Left ventricle myocardium superior (tissue), 1 donor: ENCODE measurements at regions not wholly inside any gene's neighbourhood (a gene's known extent, or its start where the extent isn't known, plus 50 kb on each side); places are given as distances from the start of the nearest gene placed in this dataset.
"Not testable (repeated sequence)": the region's sequence is repeated elsewhere in the genome, so short reads cannot be mapped to it uniquely, and the experiment has no call there.

Experiments used
- ATAC-seq: fragments of 200-7000 bp; cut with Tn5 transposase; one replicate; pipeline ENCODE4 v1.9.1; 2020; ENCODE audit warnings: mild to moderate bottlenecking, moderate library complexity
- DNase-seq: peaks from one replicate; pipeline ENCODE4 v3.0.0-alpha.2; 2020
- intact Hi-C: fragments of 100-400 bp; cut with micrococcal nuclease; formaldehyde crosslinking; loops from one replicate; pipeline ENCODE4 v1.11.0; 2022
- donor health status: DM: no; HTN: yes; CAD: no; lungs with severe emphysema.

DNA sequence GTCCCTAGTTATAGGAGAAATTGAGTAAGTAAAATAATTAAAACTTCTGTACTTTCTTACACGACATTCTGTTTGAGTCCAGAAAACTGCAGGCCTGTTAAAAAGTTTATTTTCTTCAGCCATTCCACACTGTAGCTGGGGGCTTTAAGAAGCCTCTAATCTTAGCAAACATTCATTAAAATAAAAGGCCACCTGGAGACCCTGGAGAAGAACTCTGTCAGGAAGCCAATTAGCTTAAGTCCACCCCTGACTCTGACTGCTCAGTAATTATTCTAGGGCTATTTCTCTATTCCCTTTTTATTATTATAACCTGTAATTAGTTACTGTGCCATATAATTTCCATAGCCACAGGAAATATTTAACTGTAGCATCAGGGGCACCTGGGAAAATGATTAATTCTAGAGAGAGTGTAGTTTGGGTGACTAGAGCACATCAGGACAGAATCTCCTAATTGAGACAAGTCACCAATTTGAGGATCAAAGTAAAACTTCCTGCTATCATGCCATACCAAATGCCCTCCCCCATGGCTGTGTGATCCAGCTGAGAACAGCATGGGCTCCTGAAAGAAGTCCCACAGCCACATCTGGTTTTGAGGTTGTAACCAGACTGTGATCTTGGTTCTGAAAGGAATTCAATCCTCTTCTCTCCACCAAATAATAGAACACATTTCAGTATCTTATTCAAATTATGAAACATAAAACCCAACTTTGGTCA is 1302.3 kb downstream of the XPNPEP1 start:
- ATAC-seq: no peak
- no peak for DNase-seq
- intact Hi-C loops: no loop called here

DNA sequence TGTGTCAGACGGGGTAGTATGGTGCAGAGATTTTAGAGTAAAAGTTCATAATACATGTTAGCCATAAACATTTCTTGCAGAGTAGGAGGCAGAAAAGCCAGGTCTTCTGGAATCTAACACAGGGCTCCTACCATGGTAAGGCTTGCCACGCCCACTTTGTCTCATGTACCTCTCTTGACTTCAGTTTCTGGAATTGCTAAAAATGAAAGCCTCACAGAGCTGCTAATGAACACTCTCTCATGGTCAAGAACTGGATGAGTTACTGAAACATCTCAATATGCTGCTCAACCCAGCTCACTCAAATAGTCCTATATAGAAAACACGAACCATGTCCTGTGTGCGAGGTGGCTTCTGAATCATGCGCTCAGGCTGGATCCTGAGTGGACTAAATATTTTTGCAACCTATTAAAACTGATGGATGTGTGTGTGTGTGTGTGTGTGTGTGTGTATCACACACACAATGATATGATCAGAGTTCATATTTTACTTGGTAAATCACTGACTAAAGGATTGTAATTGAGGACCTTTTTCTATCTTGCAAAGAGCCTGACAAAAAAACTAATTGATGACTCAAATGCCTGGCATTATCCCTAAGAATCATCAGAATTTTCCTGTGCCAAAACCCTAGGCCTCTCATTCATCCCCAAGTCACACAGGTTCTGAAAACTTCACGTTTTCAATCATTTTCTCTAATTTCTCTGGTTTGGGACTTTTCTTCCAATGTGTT is 1306.6 kb downstream of the XPNPEP1 start:
- DNase-seq (no peak), ATAC-seq (no peak)
- intact Hi-C loops: no loop called here

DNA sequence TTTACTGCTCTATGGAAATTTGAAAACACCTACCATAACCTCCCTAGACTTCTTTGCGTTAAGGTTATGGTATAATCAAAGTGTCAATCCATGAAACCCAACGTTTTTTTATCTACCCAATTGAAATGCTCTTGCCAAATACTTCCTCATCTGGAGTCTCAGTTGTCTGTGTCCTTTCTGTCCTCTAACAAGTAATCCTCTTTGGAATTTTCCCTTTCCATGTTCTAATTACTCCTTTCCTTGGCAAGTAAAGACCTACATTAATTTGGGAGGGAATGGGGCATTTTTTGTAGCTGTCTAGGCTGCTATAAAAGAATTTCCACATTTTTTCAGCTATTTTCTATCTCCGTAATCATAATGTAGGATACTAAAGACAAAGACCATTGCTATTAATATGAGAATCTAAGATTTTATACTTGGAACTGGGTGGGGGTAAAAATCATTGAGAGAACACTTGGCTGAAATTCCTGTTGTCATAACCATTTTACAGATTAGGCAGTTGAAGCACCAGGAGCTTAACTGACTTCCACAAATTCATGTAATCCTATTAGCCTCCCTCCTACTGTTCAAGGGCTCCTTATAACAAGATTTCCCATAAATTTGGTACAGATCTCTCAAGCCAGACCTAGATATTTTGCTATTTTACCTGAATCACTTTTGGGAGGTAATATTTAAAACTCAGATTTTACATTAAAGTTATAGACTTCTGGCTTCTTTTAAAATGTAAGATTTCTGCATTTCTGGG is 1307.6 kb downstream of the XPNPEP1 start:
- intact Hi-C loops: no loop called here

DNA sequence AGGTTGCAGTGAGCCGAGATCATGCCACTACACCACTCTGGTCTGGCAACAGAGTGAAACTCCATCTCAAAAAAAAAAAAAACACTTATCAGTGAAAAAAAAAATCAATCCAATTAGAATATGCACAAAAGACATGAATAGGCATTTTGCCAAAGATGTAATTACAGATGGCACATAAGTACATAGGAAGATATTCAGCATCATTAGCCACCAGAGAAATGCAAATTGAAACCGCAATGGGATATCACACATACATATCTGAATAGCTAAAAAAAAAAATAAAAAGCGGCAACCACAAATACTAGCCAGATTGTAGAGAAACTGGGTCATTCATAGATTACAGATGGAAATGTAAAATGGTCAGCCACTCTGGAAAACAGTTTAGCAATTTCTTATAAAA is 1310.8 kb downstream of the XPNPEP1 start:
- intact Hi-C loops: no loop called here
- no peak for DNase-seq
- no peak for ATAC-seq

More for the DNA sequence above, 1307.6 kb downstream of the XPNPEP1 start:
- no peak for ATAC-seq
- no peak for DNase-seq

DNA sequence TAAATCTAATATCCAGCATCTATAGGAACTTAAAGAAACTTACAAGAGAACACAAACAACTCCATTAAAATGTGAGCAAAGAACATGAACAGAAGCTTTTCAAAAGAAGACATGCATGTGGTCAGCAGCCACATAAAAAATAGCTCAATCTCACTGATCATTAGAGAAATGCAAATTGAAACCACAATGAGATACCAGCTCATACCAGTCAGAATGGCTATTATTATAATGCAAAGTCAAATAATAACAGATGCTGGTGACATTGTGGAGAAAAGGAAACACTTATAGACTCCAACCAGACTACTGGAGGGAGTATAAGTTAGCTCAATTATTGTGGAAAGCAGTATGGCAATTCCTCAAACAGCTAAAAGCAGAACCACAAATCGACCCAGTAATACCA is 1314.5 kb downstream of the XPNPEP1 start:
- ATAC-seq: no peak
- intact Hi-C loops: no loop called here
- DNase-seq: no peak

DNA sequence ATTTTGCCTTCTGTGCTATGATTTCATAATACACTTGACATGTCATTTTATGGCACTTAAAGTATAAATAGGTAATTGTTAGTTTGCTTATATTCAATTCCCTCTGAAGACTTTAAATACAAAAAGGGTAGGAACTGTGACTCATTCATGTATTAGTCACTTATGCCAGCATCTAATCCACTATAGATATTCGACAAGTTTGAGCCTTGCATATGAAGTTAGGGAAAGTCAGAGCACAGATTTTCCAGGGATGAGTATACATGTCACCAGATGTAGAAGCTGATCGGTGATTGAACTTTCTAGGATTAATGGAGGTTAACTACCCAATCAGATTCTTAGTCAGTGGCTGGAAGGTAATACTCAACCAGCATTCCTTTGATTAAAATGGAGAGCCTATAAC is 1321.5 kb downstream of the XPNPEP1 start:
- DNase-seq (no peak), ATAC-seq (no peak)
- intact Hi-C loops: no loop called here

DNA sequence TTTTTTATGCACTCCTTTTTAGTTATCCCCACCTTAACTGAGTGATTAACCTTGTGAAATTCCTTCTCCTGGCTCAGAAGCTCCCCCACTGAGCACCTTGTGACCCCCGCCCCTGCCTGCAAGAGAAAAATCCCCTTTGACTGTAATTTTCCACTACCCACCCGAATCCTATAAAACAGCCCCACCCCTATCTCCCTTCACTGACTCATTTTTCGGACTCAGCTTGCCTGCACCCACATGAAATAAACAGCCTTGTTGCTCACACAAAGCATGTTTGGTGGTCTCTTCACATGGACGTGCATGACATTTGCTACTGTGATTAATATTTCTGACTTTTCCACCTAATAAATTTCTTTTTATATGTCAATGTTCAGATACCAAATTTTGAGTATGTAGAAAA is 1322.8 kb downstream of the XPNPEP1 start:
- intact Hi-C loops, ATAC-seq, DNase-seq: not testable (repeated sequence)

DNA sequence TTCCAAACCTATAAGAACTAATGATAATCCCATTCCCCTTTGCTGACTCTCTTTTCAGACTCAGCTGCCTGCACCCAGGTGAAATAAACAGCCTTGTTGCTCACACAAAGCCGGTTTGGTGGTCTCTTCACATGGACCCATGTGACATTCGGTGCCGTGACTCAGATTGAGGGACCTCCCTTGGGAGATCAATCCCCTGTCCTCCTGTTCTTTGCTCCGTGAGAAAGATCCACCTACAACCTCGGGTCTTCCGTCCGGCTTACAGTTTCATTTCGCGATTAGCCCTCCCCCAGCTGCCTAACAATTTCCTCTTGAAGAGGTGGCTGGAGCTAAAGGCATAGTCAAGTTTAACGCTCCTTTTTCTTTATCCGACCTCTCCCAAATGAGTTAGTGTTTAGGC is 1324.0 kb downstream of the XPNPEP1 start:
- intact Hi-C loops, ATAC-seq, DNase-seq: not testable (repeated sequence)

DNA sequence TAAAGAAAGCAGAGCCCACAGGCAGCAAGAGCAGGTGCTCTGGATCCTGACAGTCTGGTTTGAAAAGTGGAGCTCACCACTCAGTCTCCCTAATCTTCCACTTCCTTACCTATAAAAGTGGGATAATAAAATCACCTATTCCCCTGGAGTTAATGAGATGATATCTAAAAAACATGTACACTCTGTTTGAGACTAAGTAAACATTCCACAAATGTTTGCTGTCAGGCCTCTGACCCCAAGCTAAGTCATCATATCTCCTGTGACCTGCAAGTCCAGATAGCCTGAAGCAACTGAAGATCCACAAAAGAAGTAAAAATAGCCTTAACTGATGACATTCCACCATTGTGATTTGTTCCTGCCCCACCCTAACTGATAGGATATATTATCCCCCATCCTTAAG is 1324.5 kb downstream of the XPNPEP1 start:
- DNase-seq (no peak), ATAC-seq (no peak)
- intact Hi-C loops: no loop called here

DNA sequence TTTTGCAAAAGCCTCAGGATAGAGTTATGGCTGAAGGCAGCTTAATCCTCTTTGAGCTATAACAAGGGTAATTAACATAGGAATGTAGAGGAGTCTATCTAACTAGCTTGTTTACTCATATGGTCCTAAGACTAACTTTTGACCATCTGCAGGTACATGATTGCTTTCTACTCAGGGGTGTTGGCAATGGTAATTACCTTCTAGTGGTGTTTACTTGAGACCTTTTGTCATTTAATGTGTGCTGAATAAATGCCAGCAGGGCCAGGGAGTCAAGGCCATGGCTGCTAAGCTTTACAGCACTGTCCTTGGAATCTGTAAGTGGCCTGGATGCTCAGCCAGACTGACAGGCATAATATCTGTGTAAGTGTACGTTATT is 1325.0 kb downstream of the XPNPEP1 start:
- DNase-seq (no peak), ATAC-seq (no peak)
- intact Hi-C loops: no loop called here

DNA sequence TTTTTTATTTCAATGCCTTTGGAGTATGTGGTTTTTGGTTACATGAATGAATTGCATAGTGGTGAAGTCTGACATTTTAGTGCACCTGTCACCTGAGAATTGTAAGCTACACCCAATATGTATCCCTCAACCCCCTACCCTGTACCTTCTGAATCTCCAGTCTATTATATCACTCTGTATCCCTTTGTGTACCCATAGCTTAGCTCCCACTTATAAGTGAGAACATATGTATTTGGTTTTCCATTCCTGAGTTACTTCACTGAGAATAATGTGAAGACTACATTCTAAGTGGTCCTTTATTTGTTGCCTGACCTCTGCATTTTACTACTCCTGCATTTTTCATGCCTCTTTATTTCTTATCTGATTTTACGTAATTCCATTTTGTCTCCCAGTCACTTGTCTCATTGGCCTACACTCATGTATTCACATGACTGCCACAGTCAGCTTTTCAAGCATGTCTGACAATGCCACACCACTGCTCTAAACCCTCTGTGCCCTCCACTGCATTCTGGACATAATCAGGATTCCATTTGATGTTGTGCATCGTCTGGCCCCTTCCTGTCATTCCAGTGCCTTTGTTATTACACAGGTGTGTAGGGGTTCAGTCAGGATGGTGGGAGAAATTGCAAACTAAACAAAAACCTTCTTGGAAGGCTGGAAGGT is 1325.5 kb downstream of the XPNPEP1 start:
- no peak for ATAC-seq
- no peak for DNase-seq
- intact Hi-C loops: no loop called here

DNA sequence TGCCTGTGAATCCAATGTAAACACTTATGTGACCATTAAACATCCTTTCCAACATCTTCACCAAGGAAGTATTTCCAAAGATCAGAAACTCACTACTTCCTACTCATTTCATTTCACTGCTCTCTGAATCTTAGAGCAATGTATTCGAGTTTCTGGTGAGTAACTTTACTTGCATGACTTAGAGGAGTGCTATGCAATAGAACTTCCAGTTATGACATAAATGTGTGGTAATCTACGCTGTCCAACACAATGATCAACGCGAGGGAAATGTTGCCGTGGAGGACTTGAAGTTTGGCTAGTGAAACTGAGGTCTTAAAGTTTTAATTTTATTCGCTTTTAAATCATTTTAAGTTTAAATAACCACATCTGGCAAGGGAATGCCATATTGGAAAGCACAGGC is 1326.3 kb downstream of the XPNPEP1 start:
- intact Hi-C loops: no loop called here
- DNase-seq (no peak), ATAC-seq (no peak)

DNA sequence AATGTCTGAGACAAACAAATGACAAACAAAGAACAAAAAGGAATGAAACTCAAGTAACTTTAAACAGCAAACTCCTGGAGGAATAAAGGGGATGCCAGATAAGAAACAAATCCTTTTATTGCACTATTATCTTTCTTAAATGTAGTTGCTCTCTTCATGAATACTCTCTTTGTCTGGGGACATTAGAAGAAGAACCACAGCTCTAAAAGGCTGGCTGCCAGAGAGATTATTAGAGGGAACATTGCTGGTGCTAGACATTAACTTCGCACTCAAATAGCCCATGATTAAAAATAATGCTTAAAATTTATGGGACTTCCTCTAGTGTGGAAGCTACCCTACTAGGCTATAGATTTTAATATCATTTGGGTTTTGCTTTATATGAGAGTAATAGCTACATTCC is 1330.4 kb downstream of the XPNPEP1 start:
- intact Hi-C loops: no loop called here

DNA sequence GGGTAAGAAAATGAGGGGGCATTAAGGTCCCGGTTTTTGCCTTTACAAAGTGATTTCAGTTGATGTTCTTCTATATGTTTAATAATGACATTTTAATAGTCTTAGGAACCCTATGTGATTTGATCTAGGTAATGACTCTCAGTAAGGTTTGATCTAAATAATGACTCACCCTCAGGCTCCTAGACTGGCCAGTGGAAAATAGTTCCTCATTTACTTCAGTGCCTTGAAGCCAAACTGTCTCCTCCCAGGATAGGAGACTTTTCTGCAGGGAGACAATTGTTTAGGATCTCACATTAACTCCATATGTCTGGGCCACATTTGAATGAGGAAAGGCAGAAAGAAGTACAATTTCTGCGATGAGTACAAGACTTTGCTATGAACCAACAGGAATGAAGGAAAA is 1331.9 kb downstream of the XPNPEP1 start:
- intact Hi-C loops: no loop called here
- no peak for ATAC-seq
- DNase-seq: no peak

More for the DNA sequence above, 1330.4 kb downstream of the XPNPEP1 start:
- ATAC-seq (no peak), DNase-seq (no peak)

DNA sequence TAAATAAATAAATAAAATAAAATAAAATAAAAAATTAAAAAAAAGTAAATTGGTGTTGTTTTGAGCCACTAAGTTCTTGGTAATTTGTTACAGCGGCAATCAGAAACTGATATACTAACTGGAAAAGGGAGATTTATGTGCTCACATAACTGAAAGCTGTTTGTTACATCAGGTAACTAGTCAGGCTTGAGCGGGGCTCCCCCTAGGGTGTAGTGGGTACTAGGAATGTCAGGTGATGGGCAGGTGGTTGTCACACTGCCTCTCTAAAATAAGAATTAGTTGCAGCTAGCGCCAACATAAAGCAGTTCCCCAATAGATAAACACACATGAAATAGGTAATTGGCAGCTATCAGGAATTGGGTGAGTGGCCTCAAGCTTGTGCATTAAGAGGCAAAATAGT is 1336.9 kb downstream of the XPNPEP1 start:
- intact Hi-C loops: no loop called here
- no peak for DNase-seq
- ATAC-seq: no peak

DNA sequence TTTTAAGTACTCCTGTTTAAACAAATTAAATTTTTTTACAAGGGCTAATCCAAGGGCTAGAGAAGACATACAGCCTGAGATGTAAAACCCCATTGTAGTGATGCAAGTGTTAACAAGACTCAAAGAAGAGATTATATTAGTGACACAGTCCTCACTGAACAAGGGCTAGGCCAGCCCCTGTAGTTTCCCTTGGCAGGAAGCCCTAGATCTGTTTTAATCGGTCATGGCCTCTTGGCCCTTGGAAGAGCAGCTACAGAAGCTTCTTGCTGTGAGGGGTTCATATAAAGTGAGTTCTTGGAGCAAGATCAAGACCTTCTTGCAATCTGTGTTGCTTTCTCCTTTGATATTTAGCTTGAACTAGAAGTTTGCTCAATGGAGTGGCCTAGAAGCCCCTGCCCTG is 1339.4 kb downstream of the XPNPEP1 start:
- no peak for DNase-seq
- ATAC-seq: no peak
- intact Hi-C loops: no loop called here

DNA sequence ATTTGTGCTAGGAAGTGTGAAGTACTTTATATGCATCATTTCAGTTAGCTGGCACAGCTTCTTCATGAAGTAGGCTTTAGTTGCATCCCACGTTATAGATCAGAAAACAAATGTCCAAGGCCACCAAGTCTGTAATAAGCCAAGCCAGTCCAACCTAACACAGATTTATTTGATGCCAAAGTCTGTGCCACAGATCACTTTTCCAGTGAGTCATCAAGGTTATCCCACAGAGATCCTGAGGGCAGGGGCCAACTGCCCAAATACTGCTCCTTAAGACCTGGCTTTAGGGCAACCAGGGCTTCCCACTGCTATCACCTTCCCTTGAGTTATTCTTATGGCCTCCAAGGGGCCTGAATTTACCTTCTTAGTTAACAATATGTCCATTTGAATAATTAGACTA is 1340.4 kb downstream of the XPNPEP1 start:
- no peak for ATAC-seq
- intact Hi-C loops: no loop called here
- DNase-seq: no peak

DNA sequence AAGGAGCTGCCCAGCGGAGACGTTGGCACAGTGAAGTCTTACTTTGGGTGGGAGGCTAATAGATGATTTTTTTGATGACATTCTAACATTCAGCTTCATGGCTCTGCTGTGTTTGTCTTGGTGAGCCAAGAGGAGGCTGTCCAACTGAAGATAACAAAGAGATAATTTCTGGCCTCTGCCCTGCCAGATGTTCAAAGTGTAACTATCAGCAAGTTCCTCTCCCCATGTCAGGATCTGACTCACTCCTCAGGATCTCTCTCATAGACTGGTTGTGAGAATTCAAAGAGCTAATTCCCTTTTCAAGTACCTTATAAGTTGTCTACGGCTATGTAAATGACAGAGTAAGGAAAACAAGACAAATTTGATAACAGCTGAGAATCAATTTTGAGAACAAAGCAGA is 1340.9 kb downstream of the XPNPEP1 start:
- ATAC-seq: no peak
- no peak for DNase-seq
- intact Hi-C loops: no loop called here

DNA sequence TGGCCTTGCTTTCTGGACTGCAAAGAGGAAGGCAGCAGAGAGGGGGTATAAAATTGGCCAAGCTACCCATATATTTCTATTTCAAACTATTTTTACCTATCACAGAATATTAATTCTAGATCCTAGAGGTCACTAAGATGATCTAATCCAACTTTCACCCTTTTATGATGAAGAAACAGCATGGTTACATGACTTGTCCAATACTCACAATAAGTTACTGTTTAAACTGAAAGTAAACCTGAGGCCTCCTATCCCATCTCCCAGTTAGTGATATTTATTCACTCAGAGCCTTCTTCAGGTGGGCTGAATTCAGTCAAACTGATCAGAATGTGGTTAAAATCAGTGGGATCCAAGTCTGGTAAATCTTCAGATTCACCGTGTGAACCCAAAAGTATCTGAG is 1345.1 kb downstream of the XPNPEP1 start:
- ATAC-seq (no peak), DNase-seq (no peak)
- intact Hi-C loops: no loop called here

DNA sequence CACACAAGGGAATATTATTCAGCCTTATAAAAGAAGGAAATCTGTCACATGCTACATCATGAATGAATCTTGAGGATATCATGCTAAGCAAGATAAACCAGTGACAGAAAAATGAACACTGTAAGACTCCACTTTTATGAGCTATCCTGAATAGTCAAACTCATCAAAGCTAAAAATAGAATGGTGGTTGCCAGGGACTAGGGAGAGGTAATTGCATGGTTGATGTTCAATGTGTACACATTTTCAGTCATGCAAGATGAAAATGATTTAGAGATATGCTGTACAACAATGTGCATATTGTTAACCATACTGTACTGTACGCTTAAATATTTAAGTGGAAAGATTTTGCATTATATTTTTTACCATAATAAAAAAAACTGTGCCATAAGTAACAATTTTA is 1349.1 kb downstream of the XPNPEP1 start:
- intact Hi-C loops: no loop called here
- ATAC-seq: no peak
- no peak for DNase-seq
